CD4-positive, alpha-beta T cell treated with Interleukin-21 for 1 hour (primary cell): ENCODE measurements at regions not wholly inside any gene's neighbourhood (a gene's known extent, or its start where the extent isn't known, plus 50 kb on each side); places are given as distances from the start of the nearest gene placed in this dataset.

Experiments
- DNase-seq: peaks from one replicate; pipeline ENCODE4 v3.0.0-alpha.2; 2020

DNA sequence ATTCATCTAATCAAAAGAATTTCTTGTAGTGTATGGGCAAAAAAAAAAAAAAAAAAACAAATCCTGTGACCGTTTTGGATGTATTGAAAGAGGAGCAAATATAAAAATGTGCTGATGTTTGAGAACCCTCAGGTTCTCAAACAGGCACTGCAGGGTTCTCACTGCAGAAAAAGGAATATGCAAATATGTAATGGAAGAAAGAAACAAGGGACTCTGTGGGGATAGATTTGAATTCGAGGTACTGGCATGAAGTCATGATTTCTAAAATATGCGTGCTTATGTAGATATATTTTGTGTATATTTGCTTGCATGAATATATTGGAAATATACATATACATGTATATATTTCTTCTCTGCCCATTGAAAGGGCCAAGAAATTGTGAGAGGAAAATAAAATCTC is 365.0 kb upstream of the RUNX1 start:
- DNase-seq, result no peak

DNA sequence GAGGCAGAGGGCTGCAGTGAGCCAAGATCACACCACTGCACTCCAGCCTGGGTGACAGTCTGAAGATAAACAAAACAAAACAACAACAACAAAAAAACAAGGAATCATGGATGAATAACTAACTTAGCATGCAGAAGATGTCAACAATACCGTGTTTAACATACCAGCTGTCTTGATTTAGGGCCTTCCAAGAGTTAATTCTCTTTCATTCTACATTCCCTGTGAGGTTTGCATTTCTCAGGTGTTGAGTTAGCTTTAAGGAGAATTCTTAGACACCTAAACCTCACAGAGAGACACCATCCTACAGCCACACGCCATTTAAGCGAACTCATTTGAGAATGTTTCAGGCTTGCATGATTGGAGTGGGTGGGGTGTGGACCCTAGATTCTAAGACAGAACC is 363.1 kb upstream of the RUNX1 start:
- no peak for DNase-seq

GRCh38 chr21:35411434-35411833 is 362.3 kb upstream of the RUNX1 start:
- no peak for DNase-seq

GRCh38 chr21:35410656-35411055 is 361.6 kb upstream of the RUNX1 start:
- no peak for DNase-seq

GRCh38 chr21:35410123-35410522 is 361.0 kb upstream of the RUNX1 start:
- no peak for DNase-seq

GRCh38 chr21:35408401-35408800 is 359.3 kb upstream of the RUNX1 start:
- no peak for DNase-seq

DNA sequence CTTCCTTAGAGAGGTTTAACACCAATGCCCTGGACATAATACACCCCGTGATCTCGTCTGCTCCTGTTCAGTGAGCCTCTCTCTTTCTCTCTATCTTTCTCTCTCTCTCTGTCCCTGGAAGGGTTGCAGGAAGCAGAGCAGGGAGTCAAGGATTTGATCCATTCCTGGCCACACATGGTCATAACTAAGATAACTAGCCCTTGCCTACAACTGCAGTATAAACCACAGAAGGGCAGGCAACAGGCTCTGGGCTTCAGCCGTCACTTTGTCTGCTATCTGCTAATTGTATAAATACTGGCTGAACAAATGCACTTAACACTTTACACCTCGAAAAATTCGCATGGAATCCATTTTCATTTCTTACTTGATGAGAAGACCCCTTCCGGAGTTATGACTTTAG is 357.5 kb upstream of the RUNX1 start:
- no peak for DNase-seq

- DNase-seq, result no peak
These were observed 356.9 kb upstream of the RUNX1 start for GRCh38 chr21:35405981-35406380.

GRCh38 chr21:35404247-35404646 is 355.1 kb upstream of the RUNX1 start:
- DNase-seq, result no peak

DNA sequence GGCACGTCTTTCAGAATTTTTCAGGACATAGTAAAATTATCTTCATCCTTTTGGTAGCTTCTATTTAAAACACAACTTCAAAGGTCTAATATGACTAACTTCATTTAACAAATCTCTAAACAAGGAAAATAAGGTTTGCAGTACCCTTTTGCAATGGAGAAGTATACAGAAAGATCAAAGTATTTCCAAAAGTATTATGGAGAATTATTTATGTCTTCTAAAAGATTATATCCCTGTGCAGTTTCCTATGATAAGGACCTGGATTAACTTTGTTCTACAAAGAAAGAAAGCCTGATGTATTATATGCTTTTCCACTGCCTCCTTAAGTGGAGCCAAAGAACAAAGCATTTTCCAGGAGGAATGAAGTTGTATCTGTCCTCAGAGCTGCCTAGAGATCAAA is 353.0 kb upstream of the RUNX1 start:
- DNase-seq, result no peak

DNA sequence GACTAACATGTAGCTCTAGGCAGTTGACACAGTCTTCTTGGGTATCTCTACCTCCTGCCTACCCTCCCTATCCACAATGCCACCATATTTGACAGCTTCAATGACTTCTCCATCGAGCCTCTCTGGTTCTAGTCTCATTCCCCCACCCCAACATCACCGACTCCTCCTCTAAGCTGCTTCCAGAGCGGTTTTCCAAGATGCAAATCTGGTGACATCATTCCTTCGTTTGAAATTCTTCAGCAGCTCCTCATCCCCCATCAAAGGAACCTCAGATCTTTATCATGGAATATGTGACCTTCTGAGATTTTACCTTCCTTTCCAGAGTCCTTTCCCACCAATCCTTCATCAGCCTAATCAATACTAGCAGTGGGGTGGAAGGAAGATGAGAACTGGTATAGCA is 352.4 kb upstream of the RUNX1 start:
- DNase-seq, result no peak

- DNase-seq, result peak; percentile 73
These were observed 351.3 kb upstream of the RUNX1 start for GRCh38 chr21:35400233-35400939.

- no peak for DNase-seq
These were observed 350.6 kb upstream of the RUNX1 start for GRCh38 chr21:35399706-35400105.

DNA sequence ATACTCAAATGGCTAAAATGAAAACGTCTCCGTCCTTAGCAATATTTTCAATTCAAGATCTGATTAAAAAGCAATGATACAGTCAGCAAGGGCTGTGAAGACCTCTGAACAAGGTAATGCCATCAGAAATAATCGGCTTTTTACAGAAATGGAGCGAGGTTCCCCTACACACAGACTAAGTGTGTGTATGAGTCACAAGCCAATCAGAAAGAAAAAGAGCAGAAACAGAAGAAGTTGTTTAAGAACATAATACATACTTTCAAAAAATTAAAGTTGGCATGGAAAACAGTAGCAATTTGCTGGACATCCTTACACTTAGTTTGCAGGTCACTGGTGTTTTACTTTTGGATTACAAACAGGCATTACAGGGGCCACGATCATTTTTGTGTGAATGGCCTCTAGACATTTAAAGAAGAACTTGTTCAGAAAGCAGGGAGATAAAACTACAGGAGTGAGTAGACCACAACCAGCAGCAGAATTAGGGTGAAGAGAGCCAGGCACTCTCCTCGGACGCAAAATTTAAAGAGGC is 350.0 kb upstream of the RUNX1 start:
- no peak for DNase-seq

- no peak for DNase-seq
These were observed 349.4 kb upstream of the RUNX1 start for GRCh38 chr21:35398346-35398982.

- no peak for DNase-seq
These were observed 348.7 kb upstream of the RUNX1 start for GRCh38 chr21:35397781-35398180.

DNA sequence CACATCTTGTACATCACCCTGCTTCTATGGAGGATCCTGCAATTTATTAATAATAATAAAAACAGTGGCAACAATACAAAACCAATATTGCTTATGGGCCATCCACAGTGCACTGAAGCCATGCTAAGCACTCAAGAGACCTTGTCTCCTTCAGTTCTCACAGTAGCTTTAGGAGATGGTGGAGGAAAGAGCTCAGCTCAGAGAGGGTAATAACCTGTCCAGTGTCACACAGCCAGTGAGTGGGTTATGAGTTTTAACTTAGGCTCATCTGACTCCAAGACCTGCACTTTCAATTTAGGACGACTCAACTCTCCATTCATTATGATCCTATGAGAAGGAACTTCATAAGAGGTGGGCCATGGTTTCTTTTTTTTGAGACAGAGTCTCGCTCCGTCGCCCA is 347.6 kb upstream of the RUNX1 start:
- DNase-seq, result no peak

DNA sequence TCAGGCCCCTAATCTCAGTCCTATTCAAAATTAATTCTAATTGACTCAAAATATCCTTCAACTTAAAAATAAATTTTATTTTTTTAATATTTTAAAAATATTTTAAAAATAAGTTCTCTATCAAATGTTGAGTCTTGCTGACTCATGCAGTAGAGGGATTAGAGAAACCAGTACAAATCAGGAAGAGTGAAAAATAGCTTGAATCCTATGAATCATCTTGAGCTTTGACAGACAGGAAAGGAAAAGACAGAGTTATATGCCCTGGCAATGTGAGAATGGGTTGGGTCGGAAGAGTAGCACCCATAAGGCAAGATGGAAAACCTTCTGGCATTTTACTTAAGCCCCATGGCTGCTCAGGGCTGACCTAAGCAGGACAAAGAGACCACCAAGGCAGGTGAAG is 346.6 kb upstream of the RUNX1 start:
- DNase-seq, result no peak

GRCh38 chr21:35394634-35395369 is 345.7 kb upstream of the RUNX1 start:
- DNase-seq, result no peak

DNA sequence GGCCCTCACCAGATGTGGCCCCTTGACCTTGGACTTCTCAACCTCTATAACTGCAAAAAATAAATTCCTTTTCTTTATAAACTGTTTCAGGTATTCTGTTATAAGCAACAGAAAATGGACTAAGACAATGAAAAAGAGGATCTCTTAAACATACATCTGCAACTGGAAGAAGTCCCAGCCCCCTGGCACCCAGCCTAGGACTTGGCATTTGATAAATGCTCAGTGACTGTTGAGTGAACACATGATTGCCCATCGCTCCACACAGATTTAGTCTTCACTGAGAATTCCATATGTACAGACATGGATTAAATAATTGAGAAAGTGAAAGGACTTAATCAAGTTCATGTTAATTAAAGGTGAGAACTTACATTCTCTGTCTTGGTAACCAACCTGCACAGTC is 344.9 kb upstream of the RUNX1 start:
- DNase-seq, result no peak

- DNase-seq, result no peak
These were observed 341.1 kb upstream of the RUNX1 start for GRCh38 chr21:35390013-35390776.

DNA sequence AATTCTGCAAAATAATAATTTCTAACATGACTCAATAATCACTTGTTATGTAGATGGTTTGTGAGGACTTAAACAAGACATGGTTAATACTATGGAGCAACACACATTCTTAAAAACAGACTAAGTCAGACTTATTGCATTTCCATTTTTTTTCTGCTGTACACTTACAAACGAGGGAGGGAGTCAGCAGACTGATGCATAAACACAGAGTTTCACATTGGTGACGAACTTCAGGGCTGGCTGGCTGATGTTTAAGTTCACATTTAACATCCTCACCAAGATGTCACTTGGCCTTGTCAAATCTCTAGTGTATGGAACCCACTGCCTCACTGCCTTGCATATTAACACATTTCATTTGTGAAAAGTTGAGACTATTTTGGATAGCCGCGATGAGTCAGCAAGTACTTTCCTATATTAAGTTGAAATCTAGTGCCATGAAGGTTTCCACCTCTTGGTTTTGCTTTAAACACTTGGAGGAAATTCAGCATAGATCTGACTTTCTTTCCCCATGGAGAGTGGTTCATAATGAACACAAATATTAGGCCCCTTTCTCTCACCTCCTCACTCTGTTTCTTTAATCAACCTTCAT is 337.5 kb upstream of the RUNX1 start:
- DNase-seq, result no peak

DNA sequence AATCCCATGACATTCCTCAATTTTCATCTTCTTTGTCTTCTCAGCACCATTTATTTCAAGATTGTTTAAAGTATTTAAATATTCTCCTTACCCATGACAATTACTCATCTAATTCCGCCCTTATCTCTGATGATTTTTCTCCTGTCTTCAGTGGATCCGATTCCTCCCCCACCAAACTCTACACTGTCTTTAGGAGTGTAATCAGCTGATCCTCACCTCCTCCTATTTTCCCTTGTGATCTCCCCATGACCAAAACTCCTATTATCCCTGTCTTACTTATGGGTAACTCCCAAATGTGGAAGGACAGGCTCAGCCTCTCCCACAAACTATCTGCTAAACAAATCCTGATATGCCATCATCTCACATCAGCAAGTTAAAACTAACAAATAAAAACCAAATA is 335.3 kb upstream of the RUNX1 start:
- no peak for DNase-seq
